Keratinocyte (primary cell): ENCODE measurements at regions not wholly inside any gene's neighbourhood (a gene's known extent, or its start where the extent isn't known, plus 50 kb on each side); places are given as distances from the start of the nearest gene placed in this dataset.
A peak's percentile ranks its signal among the peaks of the same experiment; 100 is the strongest.

Experiments used
- DNase-seq: peaks from one replicate; pipeline ENCODE4 v3.0.0-alpha.2; 2011; ENCODE audit warnings: low read depth, missing footprints, low spot score
- FAIRE-seq: peaks from 2 replicates; lab custom pipeline; 2011; peaks lifted over from hg19 to GRCh38; lab: Jason Lieb, UNC
- H2AFZ ChIP-seq: 2 replicates; pipeline ENCODE4 v1.6.0; 2012; ENCODE audit warnings: low read length, control low read depth, inconsistent platforms; ENCODE audit not compliant: control insufficient read depth
- H3K27ac ChIP-seq: 2 replicates; pipeline ENCODE4 v1.5.1; 2011; ENCODE audit warnings: low read length; ENCODE audit not compliant: control insufficient read depth, insufficient read depth
- H3K27me3 ChIP-seq: 3 replicates; pipeline ENCODE4 v1.6.0; 2011; ENCODE audit warnings: low read length; ENCODE audit not compliant: control insufficient read depth, insufficient read depth; ENCODE audit errors: extremely low read depth
- H3K36me3 ChIP-seq, 2 experiments: 2 replicates in 1 of 2; 3 replicates in 1 of 2; pipeline ENCODE4 v1.5.1; 2011; ENCODE audit warnings: low read length in 2 of 2, mild to moderate bottlenecking in 1 of 2; ENCODE audit not compliant: control insufficient read depth in 2 of 2, insufficient read depth in 2 of 2; ENCODE audit errors: extremely low read depth in 1 of 2
- H3K4me1 ChIP-seq: 3 replicates; pipeline ENCODE4 v1.5.1; 2011; ENCODE audit warnings: low read length; ENCODE audit not compliant: control insufficient read depth, insufficient read depth; ENCODE audit errors: extremely low read depth
- H3K4me2 ChIP-seq: 3 replicates; pipeline ENCODE4 v1.6.0; 2011; ENCODE audit warnings: low read depth, low read length; ENCODE audit not compliant: control insufficient read depth, insufficient read depth; ENCODE audit errors: extremely low read depth
- H3K4me3 ChIP-seq, 3 experiments: fragments of 200-600 bp in 1 of 3; sonication (generic) in 1 of 3; 2 replicates in 2 of 3; 3 replicates in 1 of 3; pipeline ENCODE4 v1.5.1; 2011 to 2016; ENCODE audit warnings: low read length in 3 of 3, mild to moderate bottlenecking in 3 of 3, control low read depth in 2 of 3, inconsistent platforms in 1 of 3, low read depth in 1 of 3, mixed read lengths in 1 of 3, mixed run types in 1 of 3, moderate library complexity in 1 of 3; ENCODE audit not compliant: control insufficient read depth in 2 of 3, insufficient read depth in 2 of 3; ENCODE audit errors: extremely low read depth in 1 of 3
- H3K79me2 ChIP-seq: 2 replicates; pipeline ENCODE4 v1.6.0; 2012; ENCODE audit warnings: low read length; ENCODE audit not compliant: control insufficient read depth, insufficient read depth
- H3K9ac ChIP-seq: 3 replicates; pipeline ENCODE4 v1.6.0; 2011; ENCODE audit warnings: low read length; ENCODE audit not compliant: control insufficient read depth, insufficient read depth; ENCODE audit errors: extremely low read depth
- H3K9me1 ChIP-seq: 3 replicates; pipeline ENCODE4 v1.6.0; 2011; ENCODE audit warnings: low read length; ENCODE audit not compliant: control insufficient read depth, insufficient read depth; ENCODE audit errors: extremely low read depth
- H3K9me3 ChIP-seq: 2 replicates; pipeline ENCODE4 v1.5.1; 2012; ENCODE audit warnings: low read depth, low read length; ENCODE audit not compliant: control insufficient read depth
- H4K20me1 ChIP-seq: 3 replicates; pipeline ENCODE4 v1.6.0; 2011; ENCODE audit warnings: low read length; ENCODE audit not compliant: control insufficient read depth, insufficient read depth; ENCODE audit errors: extremely low read depth
- EZH2 ChIP-seq: IDR thresholded peaks from one replicate; pipeline ENCODE4 v1.6.1; 2012; ENCODE audit warnings: inconsistent platforms, mild to moderate bottlenecking, low read length, moderate library complexity
- dilution Hi-C: fragments of 300-500 bp; cut with MboI; formaldehyde crosslinking; loops from one replicate; pipeline ENCODE4 v1.7.0; 2020; ENCODE audit warnings: low sequenced_read_pairs; ENCODE audit not compliant: extremely low pct_ligation_motif_present
- TF ChIP-seq, protein P1 (sequence below), 3 experiments: IDR thresholded peaks in 1 of 3; conservative IDR thresholded peaks in 1 of 3; optimal IDR thresholded peaks in 1 of 3; 2 replicates in 2 of 3; 3 replicates in 1 of 3; pipeline versions ENCODE3 to v1.5.1; 2011; ENCODE audit warnings: low read length in 3 of 3, mild to moderate bottlenecking in 3 of 3, moderate library complexity in 2 of 3, control low read depth in 1 of 3, inconsistent platforms in 1 of 3; ENCODE audit not compliant: insufficient read depth in 2 of 3; ENCODE audit errors: extremely low read depth in 1 of 3

DNA sequence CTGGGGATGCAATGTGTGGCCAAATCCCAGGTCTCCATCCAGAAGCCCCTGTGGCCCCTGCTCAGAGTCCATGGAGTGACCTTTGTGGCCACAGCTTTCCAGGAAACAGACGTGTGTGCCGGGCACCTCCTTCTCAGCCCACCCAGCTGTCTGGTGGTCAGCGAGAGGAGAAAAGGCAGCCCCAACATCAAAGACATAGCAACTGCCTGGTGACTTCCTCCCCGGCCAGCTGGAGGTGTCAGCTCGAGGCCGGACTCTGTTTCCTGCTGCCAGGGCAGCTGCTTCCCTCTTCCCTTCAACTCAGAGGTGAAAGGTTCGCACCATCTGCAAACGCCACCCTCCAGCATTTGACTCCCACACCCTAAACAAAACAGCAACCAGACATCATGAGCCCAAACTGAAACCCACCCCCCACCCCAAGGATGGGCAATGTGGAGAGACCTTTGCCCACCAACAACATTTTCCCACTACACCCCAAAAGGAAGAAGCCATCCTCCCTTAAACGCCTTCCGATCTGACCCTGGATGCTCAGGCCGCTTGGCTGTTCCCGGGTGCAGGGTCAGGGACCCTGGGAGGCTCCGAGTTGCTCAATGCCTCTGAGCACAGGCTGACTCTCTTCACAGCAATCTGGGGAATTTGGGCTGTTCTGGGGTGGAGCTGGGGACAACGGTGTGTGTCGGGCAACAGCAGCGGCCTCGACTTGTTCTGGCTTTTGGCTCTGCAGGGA lies 162.3 kb downstream of the PSMG1 start:
- FAIRE-seq (peak; percentile 90), DNase-seq (peak; percentile 50)
- peak overlapping the region in 2 of 3 experiments; percentile 2 to 5 for H3K4me3 ChIP-seq
- dilution Hi-C loops, result no loop called here
- H3K79me2 ChIP-seq, result no peaks in the 10 kb centered on the region
- H3K36me3 ChIP-seq, result no peaks in the 10 kb centered on the region
- H3K27ac ChIP-seq, result peak overlapping the region; percentile 65
- peak overlapping the region; percentile 45 for H3K4me2 ChIP-seq
- H3K9me1 ChIP-seq, result no peaks in the 10 kb centered on the region
- peak overlapping the region; percentile 21 for H2AFZ ChIP-seq
- H4K20me1 ChIP-seq, result no peaks in the 10 kb centered on the region
- TF ChIP-seq, protein P1, sequence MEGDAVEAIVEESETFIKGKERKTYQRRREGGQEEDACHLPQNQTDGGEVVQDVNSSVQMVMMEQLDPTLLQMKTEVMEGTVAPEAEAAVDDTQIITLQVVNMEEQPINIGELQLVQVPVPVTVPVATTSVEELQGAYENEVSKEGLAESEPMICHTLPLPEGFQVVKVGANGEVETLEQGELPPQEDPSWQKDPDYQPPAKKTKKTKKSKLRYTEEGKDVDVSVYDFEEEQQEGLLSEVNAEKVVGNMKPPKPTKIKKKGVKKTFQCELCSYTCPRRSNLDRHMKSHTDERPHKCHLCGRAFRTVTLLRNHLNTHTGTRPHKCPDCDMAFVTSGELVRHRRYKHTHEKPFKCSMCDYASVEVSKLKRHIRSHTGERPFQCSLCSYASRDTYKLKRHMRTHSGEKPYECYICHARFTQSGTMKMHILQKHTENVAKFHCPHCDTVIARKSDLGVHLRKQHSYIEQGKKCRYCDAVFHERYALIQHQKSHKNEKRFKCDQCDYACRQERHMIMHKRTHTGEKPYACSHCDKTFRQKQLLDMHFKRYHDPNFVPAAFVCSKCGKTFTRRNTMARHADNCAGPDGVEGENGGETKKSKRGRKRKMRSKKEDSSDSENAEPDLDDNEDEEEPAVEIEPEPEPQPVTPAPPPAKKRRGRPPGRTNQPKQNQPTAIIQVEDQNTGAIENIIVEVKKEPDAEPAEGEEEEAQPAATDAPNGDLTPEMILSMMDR (optimal IDR thresholded peaks at IDR 0.05 in 1 of 3, IDR thresholded peaks at IDR 0.05 in 1 of 3, conservative IDR thresholded peaks at IDR 0.05 in 1 of 3; ENCODE audit: extremely low read depth in 1 of 3, insufficient read depth in 2 of 3, low read length in 3 of 3), result no peak
- H3K27me3 ChIP-seq, result no peaks in the 10 kb centered on the region
- no peaks in the 10 kb centered on the region for H3K9me3 ChIP-seq
- peak overlapping the region; percentile 59 for H3K9ac ChIP-seq
- peaks cover 30% of the 10 kb centered on the region for H3K4me1 ChIP-seq

DNA sequence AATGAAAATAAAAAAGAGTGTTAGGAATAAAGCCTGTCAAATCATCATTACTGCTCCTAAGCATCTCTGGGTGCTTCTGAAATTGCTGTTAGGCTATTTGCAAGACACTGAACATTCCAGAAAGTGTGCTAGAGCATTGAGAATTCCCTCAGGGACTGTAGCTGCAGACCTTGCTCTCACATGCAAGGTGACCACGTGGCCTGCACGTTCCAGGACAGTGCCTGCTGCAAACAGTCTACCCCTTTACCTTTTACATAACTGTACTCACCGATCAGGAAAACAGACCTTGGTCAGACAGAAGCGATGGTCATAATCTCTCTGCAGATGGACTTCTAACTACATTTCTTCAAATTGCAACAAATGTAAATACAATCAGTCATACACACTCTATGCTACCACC lies 164.5 kb downstream of the PSMG1 start:
- Histone ChIP-seq H3K4me2 (no peak overlapping the region), H3K4me1 (peaks cover 43% of the 10 kb centered on the region), H3K9me3 (no peaks in the 10 kb centered on the region), H3K4me3 (no peak overlapping the region), H3K79me2 (no peaks in the 10 kb centered on the region), H2AFZ (no peak overlapping the region), H3K9me1 (no peaks in the 10 kb centered on the region), H3K9ac (no peak overlapping the region), H3K27me3 (no peaks in the 10 kb centered on the region), H3K27ac (no peak overlapping the region), H4K20me1 (no peaks in the 10 kb centered on the region), H3K36me3 (no peaks in the 10 kb centered on the region)
- TF ChIP-seq, protein P1 (optimal IDR thresholded peaks at IDR 0.05 in 1 of 3, IDR thresholded peaks at IDR 0.05 in 1 of 3, conservative IDR thresholded peaks at IDR 0.05 in 1 of 3; ENCODE audit: extremely low read depth in 1 of 3, insufficient read depth in 2 of 3, low read length in 3 of 3), result no peak
- TF ChIP-seq EZH2, result no peak
- FAIRE-seq, result peak; percentile 9
- DNase-seq, result no peak
- dilution Hi-C loops, result no loop called here
